Lower lobe of right lung (tissue), 2 donors: ENCODE measurements at regions not wholly inside any gene's neighbourhood (a gene's known extent, or its start where the extent isn't known, plus 50 kb on each side); places are given as distances from the start of the nearest gene placed in this dataset.

Source experiments
- ATAC-seq, 2 donors: fragments of 200-7000 bp; cut with Tn5 transposase; one replicate each; pipeline ENCODE4 v1.9.1; 2020 to 2022; ENCODE audit warnings: mild to moderate bottlenecking in 2 of 2, moderate library complexity in 2 of 2
- DNase-seq: peaks from one replicate; pipeline ENCODE4 v3.0.0-alpha.2; 2020
- H3K27ac ChIP-seq: fragments of 200-600 bp; one replicate; pipeline ENCODE4 v1.8.0; 2022
- H3K27me3 ChIP-seq: fragments of 200-600 bp; one replicate; pipeline ENCODE4 v1.8.0; 2022; ENCODE audit warnings: low read depth
- H3K36me3 ChIP-seq: fragments of 200-600 bp; one replicate; pipeline ENCODE4 v1.8.0; 2022; ENCODE audit warnings: mild to moderate bottlenecking
- H3K4me1 ChIP-seq: fragments of 200-600 bp; one replicate; pipeline ENCODE4 v1.8.0; 2022
- H3K4me3 ChIP-seq: fragments of 200-600 bp; one replicate; pipeline ENCODE4 v1.8.0; 2022; ENCODE audit warnings: mild to moderate bottlenecking
- H3K9me3 ChIP-seq: fragments of 200-600 bp; one replicate; pipeline ENCODE4 v1.8.0; 2022
- intact Hi-C: fragments of 100-400 bp; cut with DNase I; formaldehyde crosslinking; loops from one replicate; pipeline ENCODE4 v1.11.0; 2022
- TF ChIP-seq, protein P1 (sequence below): fragments of 200-600 bp; IDR thresholded peaks from one replicate; pipeline ENCODE4 v1.8.0; 2022; ENCODE audit warnings: antibody characterized with exemption, mild to moderate bottlenecking
- donor health status: DM: no; HTN: yes; CAD: no; lungs with severe emphysema.

DNA sequence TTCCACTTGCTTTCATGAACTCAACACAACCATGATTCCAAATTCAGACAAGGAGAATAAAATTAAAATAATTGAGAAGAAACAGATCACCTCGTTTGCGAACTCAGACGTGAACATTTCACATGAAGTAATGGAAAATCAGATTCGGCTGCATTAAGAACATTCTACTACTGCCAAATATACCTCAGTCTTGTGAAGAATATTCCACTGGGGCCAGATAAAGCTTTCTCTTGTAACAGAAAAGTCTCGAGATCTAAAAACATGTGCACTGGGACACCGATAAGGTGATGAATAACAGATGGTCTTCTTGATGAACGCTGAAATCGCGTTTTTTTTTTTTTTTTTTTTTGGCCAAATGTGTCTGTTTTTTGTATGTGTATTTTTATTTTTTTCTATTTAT, 761.1 kb downstream of the BRD1 start:
- Histone ChIP-seq H3K27ac (no peak overlapping the region), H3K9me3 (no peaks in the 10 kb centered on the region), H3K4me3 (no peak overlapping the region), H3K36me3 (no peaks in the 10 kb centered on the region), H3K27me3 (peaks cover 21% of the 10 kb centered on the region), H3K4me1 (no peaks in the 10 kb centered on the region)
- TF ChIP-seq, protein P1, sequence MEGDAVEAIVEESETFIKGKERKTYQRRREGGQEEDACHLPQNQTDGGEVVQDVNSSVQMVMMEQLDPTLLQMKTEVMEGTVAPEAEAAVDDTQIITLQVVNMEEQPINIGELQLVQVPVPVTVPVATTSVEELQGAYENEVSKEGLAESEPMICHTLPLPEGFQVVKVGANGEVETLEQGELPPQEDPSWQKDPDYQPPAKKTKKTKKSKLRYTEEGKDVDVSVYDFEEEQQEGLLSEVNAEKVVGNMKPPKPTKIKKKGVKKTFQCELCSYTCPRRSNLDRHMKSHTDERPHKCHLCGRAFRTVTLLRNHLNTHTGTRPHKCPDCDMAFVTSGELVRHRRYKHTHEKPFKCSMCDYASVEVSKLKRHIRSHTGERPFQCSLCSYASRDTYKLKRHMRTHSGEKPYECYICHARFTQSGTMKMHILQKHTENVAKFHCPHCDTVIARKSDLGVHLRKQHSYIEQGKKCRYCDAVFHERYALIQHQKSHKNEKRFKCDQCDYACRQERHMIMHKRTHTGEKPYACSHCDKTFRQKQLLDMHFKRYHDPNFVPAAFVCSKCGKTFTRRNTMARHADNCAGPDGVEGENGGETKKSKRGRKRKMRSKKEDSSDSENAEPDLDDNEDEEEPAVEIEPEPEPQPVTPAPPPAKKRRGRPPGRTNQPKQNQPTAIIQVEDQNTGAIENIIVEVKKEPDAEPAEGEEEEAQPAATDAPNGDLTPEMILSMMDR, result no peak
- ATAC-seq, result no peak
- no peak for DNase-seq
- intact Hi-C loops, result no loop called here

GRCh38 chr22:49064836-49065235, 762.8 kb downstream of the BRD1 start:
- Histone ChIP-seq H3K9me3 (no peaks in the 10 kb centered on the region), H3K36me3 (no peaks in the 10 kb centered on the region), H3K27ac (no peak overlapping the region), H3K27me3 (peaks cover 28% of the 10 kb centered on the region), H3K4me3 (no peak overlapping the region), H3K4me1 (no peaks in the 10 kb centered on the region)
- DNase-seq, result no peak
- TF ChIP-seq, protein P1, result no peak
- ATAC-seq, result no peak
- intact Hi-C loops, result no loop called here

DNA sequence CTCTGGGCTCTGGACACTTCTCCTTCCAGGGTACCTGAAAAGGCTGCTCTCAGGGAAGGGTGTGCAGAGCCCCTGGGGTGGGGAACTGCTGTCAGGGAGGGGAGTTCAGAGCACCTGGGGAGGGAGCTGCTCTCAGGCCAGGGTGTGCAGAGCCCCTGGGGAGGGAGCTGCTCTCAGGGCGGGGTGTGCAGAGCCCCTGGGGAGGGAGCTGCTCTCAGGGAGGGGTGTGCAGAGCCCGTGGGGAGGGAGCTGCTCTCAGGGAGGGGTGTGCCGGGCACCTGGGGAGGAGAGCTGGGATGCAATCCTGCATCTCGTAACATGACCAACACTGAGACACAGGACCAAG, 764.2 kb downstream of the BRD1 start:
- no peak overlapping the region for H3K27ac ChIP-seq
- DNase-seq (no peak), ATAC-seq (no peak)
- no peaks in the 10 kb centered on the region for H3K9me3 ChIP-seq
- H3K36me3 ChIP-seq, result no peaks in the 10 kb centered on the region
- intact Hi-C loops, result no loop called here
- H3K4me3 ChIP-seq, result no peak overlapping the region
- H3K4me1 ChIP-seq, result no peaks in the 10 kb centered on the region
- TF ChIP-seq, protein P1, result no peak
- H3K27me3 ChIP-seq, result peaks cover 36% of the 10 kb centered on the region

- Histone ChIP-seq H3K9me3 (no peaks in the 10 kb centered on the region), H3K27ac (no peak overlapping the region), H3K36me3 (no peaks in the 10 kb centered on the region), H3K27me3 (peaks cover 38% of the 10 kb centered on the region), H3K4me1 (no peaks in the 10 kb centered on the region), H3K4me3 (no peak overlapping the region)
- no peak for ATAC-seq
- TF ChIP-seq, protein P1, result no peak
- intact Hi-C loops, result no loop called here
- DNase-seq, result no peak
These were observed 764.7 kb downstream of the BRD1 start for GRCh38 chr22:49062802-49063544.

DNA sequence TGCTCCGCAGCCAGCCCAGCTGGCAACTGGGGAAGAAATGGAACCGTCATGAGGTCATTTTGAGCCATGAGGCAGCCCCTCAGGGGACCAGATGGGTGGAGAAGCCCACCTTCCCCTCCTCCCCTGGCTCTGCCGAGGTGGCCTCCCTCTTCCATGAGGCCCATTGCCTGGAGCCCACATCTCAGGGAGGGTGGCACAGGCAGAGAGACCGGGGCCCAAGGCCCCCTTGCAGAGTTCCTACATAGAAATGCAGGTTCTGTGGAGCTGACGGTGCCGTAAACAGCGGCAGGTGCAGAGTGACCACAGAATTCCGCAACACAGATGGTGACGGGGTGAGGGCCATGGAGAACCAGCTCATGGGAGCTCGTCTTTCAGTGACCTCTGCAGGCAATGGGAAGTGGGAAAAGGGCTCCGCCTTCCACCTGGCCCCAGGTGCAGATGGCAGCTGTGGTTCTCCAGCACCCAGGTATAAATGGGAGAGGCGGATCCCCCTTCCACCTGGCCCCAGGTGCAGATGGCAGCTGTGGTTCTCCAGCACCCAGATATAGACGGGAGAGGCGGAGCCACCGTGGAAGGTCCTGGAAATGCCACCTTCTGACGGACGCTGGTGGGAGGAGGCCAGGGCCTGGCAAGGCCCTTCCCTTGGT, 765.4 kb downstream of the BRD1 start:
- intact Hi-C loops, result no loop called here
- Histone ChIP-seq H3K27ac (no peak overlapping the region), H3K4me3 (no peak overlapping the region), H3K4me1 (no peaks in the 10 kb centered on the region), H3K27me3 (peaks cover 35% of the 10 kb centered on the region), H3K36me3 (no peaks in the 10 kb centered on the region), H3K9me3 (no peaks in the 10 kb centered on the region)
- DNase-seq (no peak), ATAC-seq (no peak)
- TF ChIP-seq, protein P1, result no peak
